ENCODE measurements at regions not wholly inside any gene's neighbourhood (a gene's known extent, or its start where the extent isn't known, plus 50 kb on each side); places are given as distances from the start of the nearest gene placed in this dataset.

DNA sequence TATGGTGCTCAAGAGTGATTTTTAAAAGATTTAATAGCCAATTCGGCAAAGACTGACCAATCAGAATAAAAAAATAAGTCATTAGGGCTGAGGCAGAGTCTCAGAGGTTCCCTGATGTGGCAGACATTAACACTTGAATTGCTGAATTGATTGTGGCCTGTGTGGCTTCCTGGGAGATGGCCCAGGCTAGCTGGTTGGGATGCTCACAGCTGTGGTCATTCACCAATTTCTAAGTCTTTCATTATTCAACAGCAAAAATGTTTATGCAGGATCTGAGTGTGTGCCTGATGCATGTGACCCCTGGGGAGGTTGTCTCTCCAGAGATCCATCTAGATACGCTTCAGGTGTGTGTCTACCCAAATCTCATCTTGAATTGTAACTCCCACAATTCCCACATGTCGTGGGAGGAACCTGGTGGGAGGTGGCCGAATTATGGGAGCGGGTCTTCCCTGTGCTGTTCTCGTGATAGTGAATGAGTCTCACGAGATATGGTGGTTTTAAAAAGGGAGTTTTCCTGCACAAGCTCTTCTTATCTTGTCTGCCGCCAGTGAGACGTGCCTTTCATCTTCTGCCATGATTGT, 632.6 kb upstream of the SEMA6A start:
- Histone ChIP-seq H3K9me1 (replicated peaks; ENCODE audit: control insufficient read depth, extremely low read depth, insufficient read depth, low read length) (no peaks in the 10 kb centered on the region), H4K20me1 (replicated peaks; ENCODE audit: control insufficient read depth, extremely low read depth, insufficient read depth, low read length) (no peaks in the 10 kb centered on the region), H3K4me2 (ENCODE audit: insufficient read depth, low read length) (no peak overlapping the region), H3K27ac (ENCODE audit: insufficient read depth, low read depth, low read length) (no peak overlapping the region), H3K4me3 (replicated peaks in 1 of 3; ENCODE audit: insufficient read depth in 1 of 3, low read depth in 1 of 3, low read length in 3 of 3) (no peak overlapping the region), H2AFZ (ENCODE audit: low read depth, low read length) (no peak overlapping the region), H3K9me3 (replicated peaks; ENCODE audit: control insufficient read depth, insufficient read depth, low read length) (peaks cover 3% of the 10 kb centered on the region), H3K4me1 (ENCODE audit: control insufficient read depth, extremely low read depth, insufficient read depth, low read length) (no peaks in the 10 kb centered on the region), H3K36me3 (ENCODE audit: control insufficient read depth in 2 of 2, extremely low read depth in 1 of 2, insufficient read depth in 2 of 2, low read length in 2 of 2) (no peaks in the 10 kb centered on the region), H3K9ac (replicated peaks; ENCODE audit: extremely low read depth, insufficient read depth, low read length) (no peak overlapping the region), H3K27me3 (ENCODE audit: control insufficient read depth in 2 of 2, insufficient read depth in 2 of 2, low read length in 2 of 2) (no peaks in the 10 kb centered on the region), H3K79me2 (ENCODE audit: control insufficient read depth, insufficient read depth, low read length) (no peaks in the 10 kb centered on the region)
- FAIRE-seq = no peak
- dilution Hi-C loops (cut with MboI; ENCODE audit: extremely low pct_ligation_motif_present, low sequenced_read_pairs) = no loop called here
- DNase-seq (ENCODE audit: low read depth, low spot score) = no peak
- ChIA-PET POLR2A (no interaction called here), CTCF (no interaction called here)
- intact Hi-C loops (cut with micrococcal nuclease) = no loop called here
- BruUV-seq (replicated peaks) = no TSS peak
- no peak for TF ChIP-seq EZH2 (IDR thresholded peaks at IDR 0.05; ENCODE audit: borderline replicate concordance, low read depth, low read length, severe bottlenecking)
- TF ChIP-seq POLR2AphosphoS5 (IDR thresholded peaks at IDR 0.05; ENCODE audit: insufficient read depth, low read depth, low read length) = no peak
- no peak for TF ChIP-seq GATA2 (IDR thresholded peaks at IDR 0.05; ENCODE audit: insufficient read depth, insufficient read length, low read depth, low read length)
- TF ChIP-seq, protein P1, sequence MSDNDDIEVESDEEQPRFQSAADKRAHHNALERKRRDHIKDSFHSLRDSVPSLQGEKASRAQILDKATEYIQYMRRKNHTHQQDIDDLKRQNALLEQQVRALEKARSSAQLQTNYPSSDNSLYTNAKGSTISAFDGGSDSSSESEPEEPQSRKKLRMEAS (IDR thresholded peaks at IDR 0.05; ENCODE audit: insufficient read depth, insufficient read length) = no peak
- TF ChIP-seq, protein P2, sequence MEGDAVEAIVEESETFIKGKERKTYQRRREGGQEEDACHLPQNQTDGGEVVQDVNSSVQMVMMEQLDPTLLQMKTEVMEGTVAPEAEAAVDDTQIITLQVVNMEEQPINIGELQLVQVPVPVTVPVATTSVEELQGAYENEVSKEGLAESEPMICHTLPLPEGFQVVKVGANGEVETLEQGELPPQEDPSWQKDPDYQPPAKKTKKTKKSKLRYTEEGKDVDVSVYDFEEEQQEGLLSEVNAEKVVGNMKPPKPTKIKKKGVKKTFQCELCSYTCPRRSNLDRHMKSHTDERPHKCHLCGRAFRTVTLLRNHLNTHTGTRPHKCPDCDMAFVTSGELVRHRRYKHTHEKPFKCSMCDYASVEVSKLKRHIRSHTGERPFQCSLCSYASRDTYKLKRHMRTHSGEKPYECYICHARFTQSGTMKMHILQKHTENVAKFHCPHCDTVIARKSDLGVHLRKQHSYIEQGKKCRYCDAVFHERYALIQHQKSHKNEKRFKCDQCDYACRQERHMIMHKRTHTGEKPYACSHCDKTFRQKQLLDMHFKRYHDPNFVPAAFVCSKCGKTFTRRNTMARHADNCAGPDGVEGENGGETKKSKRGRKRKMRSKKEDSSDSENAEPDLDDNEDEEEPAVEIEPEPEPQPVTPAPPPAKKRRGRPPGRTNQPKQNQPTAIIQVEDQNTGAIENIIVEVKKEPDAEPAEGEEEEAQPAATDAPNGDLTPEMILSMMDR (IDR thresholded peaks at IDR 0.05; ENCODE audit: extremely low read depth in 1 of 2, insufficient read depth in 1 of 2, low read depth in 1 of 2, low read length in 2 of 2) = no peak
- no peak for TF ChIP-seq JUN (IDR thresholded peaks at IDR 0.05; ENCODE audit: borderline replicate concordance, insufficient read depth, insufficient read length, low read depth)
